IMR-90 (cell line): ENCODE measurements at regions not wholly inside any gene's neighbourhood (a gene's known extent, or its start where the extent isn't known, plus 50 kb on each side); places are given as distances from the start of the nearest gene placed in this dataset.

Source experiments
- ATAC-seq: fragments of 200-7000 bp; cut with Tn5 transposase; 2 replicates; pipeline ENCODE4 v1.9.1; 2020; ENCODE audit warnings: low read depth, mild to moderate bottlenecking, moderate library complexity
- BruUV-seq: library from RNA; stranded (reverse); fragments of 400-500 nt; replicated peaks from 2 replicates; lab custom pipeline; 2021; lab: Mats Ljungman, UMichigan
- CTCF ChIA-PET: fragments of 300-600 bp; formaldehyde crosslinking; extraction: SDS; loops from one replicate; lab custom pipeline; 2021; ENCODE audit warnings: antibody characterized with exemption; lab: Yijun Ruan, JAX
- POLR2A ChIA-PET: fragments of 300-600 bp; sonication (Branson Sonifier 250); formaldehyde crosslinking; loops from one replicate; lab custom pipeline; 2022; ENCODE audit warnings: antibody characterized with exemption; ENCODE audit not compliant: unreplicated experiment; lab: Charles Lee
- DNase-seq: peaks from one replicate; pipeline ENCODE4 v3.0.0; 2013
- H2AFZ ChIP-seq: replicated peaks from 2 replicates; pipeline ENCODE3; 2013; ENCODE audit warnings: low read length, mild to moderate bottlenecking; ENCODE audit not compliant: poor library complexity
- H2AK5ac ChIP-seq: 2 replicates; pipeline ENCODE4 v1.6.1; 2013; ENCODE audit warnings: low read depth, low read length, inconsistent platforms
- H2AK9ac ChIP-seq: replicated peaks from 2 replicates; pipeline ENCODE3; 2013; ENCODE audit warnings: mild to moderate bottlenecking, low read depth, low read length, moderate library complexity; ENCODE audit not compliant: poor library complexity
- H2BK120ac ChIP-seq: 2 replicates; pipeline ENCODE4 v1.6.1; 2013; ENCODE audit warnings: low read depth, low read length, inconsistent platforms
- H2BK15ac ChIP-seq: 3 replicates; pipeline ENCODE4 v1.6.1; 2013; ENCODE audit warnings: low read depth, low read length, inconsistent platforms
- H2BK20ac ChIP-seq: 2 replicates; pipeline ENCODE4 v1.6.1; 2013; ENCODE audit warnings: low read depth, mild to moderate bottlenecking, inconsistent platforms, low read length, moderate library complexity
- H2BK5ac ChIP-seq: 2 replicates; pipeline ENCODE4 v1.6.1; 2013; ENCODE audit warnings: mild to moderate bottlenecking, low read depth, low read length, inconsistent platforms; ENCODE audit not compliant: poor library complexity, severe bottlenecking
- H3K14ac ChIP-seq: replicated peaks from 2 replicates; pipeline ENCODE4 v1.6.1; 2013; ENCODE audit warnings: low read depth, low read length, inconsistent platforms
- H3K18ac ChIP-seq: 2 replicates; pipeline ENCODE4 v1.6.1; 2013; ENCODE audit warnings: low read depth, low read length, control low read depth
- H3K23ac ChIP-seq: 2 replicates; pipeline ENCODE4 v1.6.1; 2013; ENCODE audit warnings: low read depth, low read length, inconsistent platforms
- H3K27ac ChIP-seq: 2 replicates; pipeline ENCODE4 v1.5.1; 2013; ENCODE audit warnings: mild to moderate bottlenecking, control low read depth, low read length; ENCODE audit not compliant: insufficient read depth
- H3K27me3 ChIP-seq: 2 replicates; pipeline ENCODE4 v1.6.1; 2013; ENCODE audit warnings: low read length; ENCODE audit not compliant: control insufficient read depth, insufficient read depth
- H3K36me3 ChIP-seq: 2 replicates; pipeline ENCODE4 v1.6.1; 2013; ENCODE audit warnings: low read length, mixed read lengths; ENCODE audit not compliant: control insufficient read depth, insufficient read depth
- H3K4ac ChIP-seq: 2 replicates; pipeline ENCODE4 v1.6.1; 2013; ENCODE audit warnings: low read depth, low read length, inconsistent platforms
- H3K4me1 ChIP-seq: 2 replicates; pipeline ENCODE4 v1.6.1; 2013; ENCODE audit warnings: low read length, mixed read lengths; ENCODE audit not compliant: control insufficient read depth, insufficient read depth
- H3K4me2 ChIP-seq: 2 replicates; pipeline ENCODE4 v1.6.1; 2013; ENCODE audit warnings: low read depth, mild to moderate bottlenecking, control low read depth, low read length, moderate library complexity
- H3K4me3 ChIP-seq: 2 replicates; pipeline ENCODE4 v1.5.1; 2013; ENCODE audit warnings: low read depth, mild to moderate bottlenecking, control low read depth, low read length, moderate library complexity; ENCODE audit not compliant: insufficient read depth
- H3K56ac ChIP-seq: 2 replicates; pipeline ENCODE4 v1.6.1; 2013; ENCODE audit warnings: low read length, inconsistent platforms; ENCODE audit not compliant: insufficient read depth; ENCODE audit errors: extremely low read depth
- H3K79me1 ChIP-seq, 2 experiments: 2 replicates each; pipeline ENCODE4 v1.6.1; 2013; ENCODE audit warnings: low read length in 2 of 2, inconsistent platforms in 1 of 2, low read depth in 1 of 2
- H3K9ac ChIP-seq: 2 replicates; pipeline ENCODE4 v1.6.1; 2013; ENCODE audit warnings: low read depth, low read length, control low read depth
- H3K9me1 ChIP-seq: 2 replicates; pipeline ENCODE4 v1.6.1; 2013; ENCODE audit warnings: low read length, inconsistent platforms; ENCODE audit not compliant: insufficient read depth
- H3K9me3 ChIP-seq: 2 replicates; pipeline ENCODE4 v1.6.1; 2013; ENCODE audit warnings: low read length; ENCODE audit not compliant: control insufficient read depth, insufficient read depth
- H4K20me1 ChIP-seq: 2 replicates; pipeline ENCODE4 v1.6.1; 2013; ENCODE audit warnings: low read length, inconsistent platforms; ENCODE audit not compliant: insufficient read depth
- H4K5ac ChIP-seq: 2 replicates; pipeline ENCODE4 v1.6.1; 2013; ENCODE audit warnings: mild to moderate bottlenecking, low read depth, low read length, control low read depth
- H4K8ac ChIP-seq, 2 experiments: 2 replicates each; pipeline ENCODE4 v1.6.1; 2013; ENCODE audit warnings: low read depth in 2 of 2, low read length in 2 of 2, control low read depth in 1 of 2, inconsistent platforms in 1 of 2
- H4K91ac ChIP-seq: 2 replicates; pipeline ENCODE4 v1.6.1; 2013; ENCODE audit warnings: low read depth, low read length, inconsistent platforms; ENCODE audit not compliant: insufficient read depth
- CTCF ChIP-seq: conservative IDR thresholded peaks from 2 replicates; pipeline ENCODE4 v1.5.1; 2012; ENCODE audit warnings: mild to moderate bottlenecking, low read depth, low read length, improper control_type of control experiment
- MXI1 ChIP-seq: IDR thresholded peaks from 2 replicates; pipeline ENCODE4 v1.6.1; 2012; ENCODE audit warnings: low read depth, mild to moderate bottlenecking, low read length, moderate library complexity, borderline replicate concordance
- SMC3 ChIP-seq: fragments of 150-350 bp; IDR thresholded peaks from 2 replicates; pipeline ENCODE4 v1.6.1; 2016; ENCODE audit warnings: low read depth, mild to moderate bottlenecking, antibody characterized with exemption, low read length, moderate library complexity
- WGBS, 2 experiments: methylation state at CpG; one replicate each; pipeline versions ENCODE4 v1.1.5 to v1.1.7; 2013; ENCODE audit warnings: missing lambda C conversion rate in 2 of 2; ENCODE audit not compliant: insufficient read length in 1 of 2; ENCODE audit errors: extremely low coverage in 2 of 2; 5-methylcytosine and 5-hydroxymethylcytosine counted together
- dilution Hi-C: fragments of 300-500 bp; cut with HindIII; formaldehyde crosslinking; loops from one replicate; pipeline ENCODE4 v1.14.3; 2018; ENCODE audit warnings: low sequenced_read_pairs; ENCODE audit not compliant: unreplicated experiment
- in situ Hi-C: fragments of 300-500 bp; cut with MboI; formaldehyde crosslinking; loops from 3 replicates; pipeline ENCODE4 v1.14.3; 2019; ENCODE audit warnings: low sequenced_read_pairs, inconsistent platforms, mixed read lengths
- intact Hi-C: fragments of 100-400 bp; cut with micrococcal nuclease; formaldehyde crosslinking; loops from 2 replicates; pipeline ENCODE4 v1.10.0; 2022

DNA sequence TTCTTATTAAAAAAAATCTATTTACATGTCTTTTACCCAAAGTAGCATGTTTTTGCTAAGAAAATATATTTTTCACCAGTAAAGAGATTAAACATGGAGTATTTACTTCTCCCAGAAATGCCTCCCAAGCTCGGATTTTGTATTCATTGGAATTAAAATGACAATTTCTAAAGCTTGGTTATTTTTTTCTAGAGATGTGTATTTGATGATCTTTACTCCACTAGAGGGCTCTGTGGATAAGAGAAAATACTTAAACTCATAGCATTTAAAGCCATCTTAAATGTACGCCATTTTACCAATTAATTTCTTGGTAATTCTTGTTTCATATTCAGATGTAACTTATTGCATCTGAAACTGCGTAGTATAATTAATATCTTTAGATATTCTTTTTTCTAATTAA, 461.4 kb downstream of the GALR1 start:
- no peak overlapping the region for H3K4me3 ChIP-seq
- H3K27ac ChIP-seq, result no peak overlapping the region
- TF ChIP-seq CTCF, result 0 out of 2 replicates have a peak, but pooled peaks have one; percentile 5
- no peak for TF ChIP-seq MXI1
- no peak for TF ChIP-seq SMC3
- H2BK5ac ChIP-seq, result no peak overlapping the region
- BruUV-seq, result no TSS peak
- ChIA-PET CTCF (no interaction called here), POLR2A (no interaction called here)
- H3K9me3 ChIP-seq, result peaks cover 10% of the 10 kb centered on the region
- WGBS, 2 experiments, result no CpG with 5 or more reads among the region's 3 CpGs
- no peaks in the 10 kb centered on the region for H3K9me1 ChIP-seq
- DNase-seq (no peak), ATAC-seq (no peak)
- in situ Hi-C loops (no loop called here), intact Hi-C loops (no loop called here), dilution Hi-C loops (no loop called here)
- no peaks in the 10 kb centered on the region for H3K27me3 ChIP-seq
- no peak overlapping the region for H2AFZ ChIP-seq
- H3K9ac ChIP-seq, result no peak overlapping the region
- H4K5ac ChIP-seq, result no peak overlapping the region
- H3K56ac ChIP-seq, result no peak overlapping the region
- no peak overlapping the region for H3K14ac ChIP-seq
- no peak overlapping the region for H3K4ac ChIP-seq
- H4K8ac ChIP-seq, result no peak overlapping the region
- no peaks in the 10 kb centered on the region for H4K20me1 ChIP-seq
- no peaks in the 10 kb centered on the region for H3K36me3 ChIP-seq
- no peak overlapping the region for H4K91ac ChIP-seq
- no peak overlapping the region for H2AK5ac ChIP-seq
- no peak overlapping the region for H2BK120ac ChIP-seq
- no peak overlapping the region for H2BK15ac ChIP-seq
- H3K23ac ChIP-seq, result no peak overlapping the region
- no peaks in the 10 kb centered on the region for H3K79me1 ChIP-seq
- H2AK9ac ChIP-seq, result no peak overlapping the region
- H3K18ac ChIP-seq, result no peak overlapping the region
- H3K4me2 ChIP-seq, result no peak overlapping the region
- H2BK20ac ChIP-seq, result no peak overlapping the region
- no peaks in the 10 kb centered on the region for H3K4me1 ChIP-seq
